Neural progenitor cell (in vitro differentiated cells): ENCODE measurements at regions not wholly inside any gene's neighbourhood (a gene's known extent, or its start where the extent isn't known, plus 50 kb on each side); places are given as distances from the start of the nearest gene placed in this dataset.

Experiments used
- DNase-seq: peaks from one replicate; pipeline ENCODE4 v3.0.0-alpha.2; 2016; ENCODE audit warnings: low spot score
- H2AFZ ChIP-seq: fragments of 200-600 bp; sonication (generic); replicated peaks from 2 replicates; pipeline ENCODE4 v1.6.1; 2016; ENCODE audit warnings: antibody characterized with exemption
- H3F3A ChIP-seq: fragments of 200-600 bp; sonication (generic); 2 replicates; pipeline ENCODE4 v1.6.1; 2016; ENCODE audit warnings: antibody characterized with exemption, low read depth
- H3K27ac ChIP-seq: fragments of 200-600 bp; sonication (generic); 2 replicates; pipeline ENCODE4 v1.5.1; 2016; ENCODE audit warnings: mild to moderate bottlenecking
- H3K27me3 ChIP-seq: fragments of 200-600 bp; sonication (generic); 2 replicates; pipeline ENCODE4 v1.6.1; 2016; ENCODE audit warnings: mild to moderate bottlenecking, moderate library complexity
- H3K36me3 ChIP-seq: fragments of 200-600 bp; sonication (generic); 2 replicates; pipeline ENCODE4 v1.5.1; 2016
- H3K4me1 ChIP-seq: fragments of 200-600 bp; sonication (generic); 2 replicates; pipeline ENCODE4 v1.6.1; 2016; ENCODE audit warnings: mixed run types
- H3K4me2 ChIP-seq: fragments of 200-600 bp; sonication (generic); 2 replicates; pipeline ENCODE4 v1.6.1; 2016
- H3K4me3 ChIP-seq: fragments of 200-600 bp; sonication (generic); 2 replicates; pipeline ENCODE4 v1.5.1; 2016
- H3K79me2 ChIP-seq: fragments of 200-600 bp; sonication (generic); 2 replicates; pipeline ENCODE4 v1.6.1; 2016; ENCODE audit warnings: low read depth
- H3K9ac ChIP-seq: fragments of 200-600 bp; sonication (generic); 2 replicates; pipeline ENCODE4 v1.6.1; 2016
- H3K9me3 ChIP-seq: fragments of 200-600 bp; sonication (generic); 2 replicates; pipeline ENCODE4 v1.5.1; 2016; ENCODE audit warnings: low read depth
- H4K20me1 ChIP-seq: fragments of 200-600 bp; sonication (generic); 2 replicates; pipeline ENCODE4 v1.6.1; 2016; ENCODE audit warnings: low read depth
- H3K27ac Mint-ChIP-seq: 3 replicates; pipeline ENCODE4 v1.8.0; 2021; ENCODE audit warnings: mixed read lengths
- H3K27me3 Mint-ChIP-seq: 2 replicates; pipeline ENCODE4 v1.8.0; 2022; ENCODE audit warnings: low read depth, mild to moderate bottlenecking, inconsistent platforms, moderate library complexity, mixed read lengths; ENCODE audit not compliant: insufficient read depth
- H3K36me3 Mint-ChIP-seq: 3 replicates; pipeline ENCODE4 v1.8.0; 2021; ENCODE audit warnings: mixed read lengths
- H3K4me1 Mint-ChIP-seq: 3 replicates; pipeline ENCODE4 v1.8.0; 2021; ENCODE audit warnings: mixed read lengths
- H3K4me3 Mint-ChIP-seq: 3 replicates; pipeline ENCODE4 v1.8.0; 2021; ENCODE audit warnings: mild to moderate bottlenecking, moderate library complexity, mixed read lengths
- H3K9me3 Mint-ChIP-seq: 3 replicates; pipeline ENCODE4 v1.8.0; 2020; ENCODE audit warnings: mixed read lengths
- EZH2 ChIP-seq: fragments of 200-600 bp; sonication (generic); IDR thresholded peaks from 2 replicates; pipeline ENCODE4 v1.6.1; 2017; ENCODE audit warnings: antibody characterized with exemption, mild to moderate bottlenecking, moderate library complexity
- EZH2phosphoT487 ChIP-seq: fragments of 200-600 bp; sonication (generic); IDR thresholded peaks from 2 replicates; pipeline ENCODE4 v1.6.1; 2017; ENCODE audit warnings: antibody characterized with exemption
- TF ChIP-seq, protein P1 (sequence below): fragments of 200-600 bp; sonication (generic); IDR thresholded peaks from 2 replicates; pipeline ENCODE4 v1.5.1; 2017; ENCODE audit warnings: antibody characterized with exemption, mild to moderate bottlenecking

DNA sequence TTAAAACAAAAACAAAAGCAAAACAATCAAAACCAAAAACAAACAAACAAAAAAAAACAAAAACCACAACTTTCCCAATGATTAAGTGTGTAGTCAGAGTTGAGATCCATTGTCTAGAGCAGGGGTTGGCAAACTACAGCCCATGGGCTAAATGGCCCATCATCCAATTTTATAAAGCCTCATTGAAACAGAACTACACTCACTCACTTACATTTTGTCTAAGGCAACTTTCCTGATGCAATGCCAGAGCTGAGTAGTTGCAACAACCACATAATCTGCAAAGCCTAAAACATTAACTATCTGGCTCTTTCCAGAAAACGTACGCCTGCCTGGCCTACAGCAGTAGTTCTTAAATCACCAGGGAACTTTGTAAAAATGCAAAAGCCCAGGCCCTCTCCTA lies 124.1 kb downstream of the SOX9 start:
- H3K4me3 Mint-ChIP-seq = no peak overlapping the region
- TF ChIP-seq, protein P1, sequence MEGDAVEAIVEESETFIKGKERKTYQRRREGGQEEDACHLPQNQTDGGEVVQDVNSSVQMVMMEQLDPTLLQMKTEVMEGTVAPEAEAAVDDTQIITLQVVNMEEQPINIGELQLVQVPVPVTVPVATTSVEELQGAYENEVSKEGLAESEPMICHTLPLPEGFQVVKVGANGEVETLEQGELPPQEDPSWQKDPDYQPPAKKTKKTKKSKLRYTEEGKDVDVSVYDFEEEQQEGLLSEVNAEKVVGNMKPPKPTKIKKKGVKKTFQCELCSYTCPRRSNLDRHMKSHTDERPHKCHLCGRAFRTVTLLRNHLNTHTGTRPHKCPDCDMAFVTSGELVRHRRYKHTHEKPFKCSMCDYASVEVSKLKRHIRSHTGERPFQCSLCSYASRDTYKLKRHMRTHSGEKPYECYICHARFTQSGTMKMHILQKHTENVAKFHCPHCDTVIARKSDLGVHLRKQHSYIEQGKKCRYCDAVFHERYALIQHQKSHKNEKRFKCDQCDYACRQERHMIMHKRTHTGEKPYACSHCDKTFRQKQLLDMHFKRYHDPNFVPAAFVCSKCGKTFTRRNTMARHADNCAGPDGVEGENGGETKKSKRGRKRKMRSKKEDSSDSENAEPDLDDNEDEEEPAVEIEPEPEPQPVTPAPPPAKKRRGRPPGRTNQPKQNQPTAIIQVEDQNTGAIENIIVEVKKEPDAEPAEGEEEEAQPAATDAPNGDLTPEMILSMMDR = no peak
- TF ChIP-seq EZH2phosphoT487 = no peak
- no peak overlapping the region for H3K4me2 ChIP-seq
- no peak overlapping the region for H3K4me3 ChIP-seq
- no peaks in the 10 kb centered on the region for H3K36me3 Mint-ChIP-seq
- no peaks in the 10 kb centered on the region for H3F3A ChIP-seq
- H3K9me3 ChIP-seq = no peaks in the 10 kb centered on the region
- H3K79me2 ChIP-seq = no peaks in the 10 kb centered on the region
- no peaks in the 10 kb centered on the region for H3K36me3 ChIP-seq
- H3K9ac ChIP-seq = no peak overlapping the region
- H3K4me1 ChIP-seq = peaks cover 5% of the 10 kb centered on the region
- no peaks in the 10 kb centered on the region for H4K20me1 ChIP-seq
- DNase-seq = no peak
- peaks cover 2% of the 10 kb centered on the region for H3K4me1 Mint-ChIP-seq
- peaks cover 5% of the 10 kb centered on the region for H3K27me3 Mint-ChIP-seq
- H3K27ac ChIP-seq = no peak overlapping the region
- H3K9me3 Mint-ChIP-seq = peaks cover 7% of the 10 kb centered on the region
- no peak overlapping the region for H2AFZ ChIP-seq
- no peaks in the 10 kb centered on the region for H3K27me3 ChIP-seq
- H3K27ac Mint-ChIP-seq = no peak overlapping the region

DNA sequence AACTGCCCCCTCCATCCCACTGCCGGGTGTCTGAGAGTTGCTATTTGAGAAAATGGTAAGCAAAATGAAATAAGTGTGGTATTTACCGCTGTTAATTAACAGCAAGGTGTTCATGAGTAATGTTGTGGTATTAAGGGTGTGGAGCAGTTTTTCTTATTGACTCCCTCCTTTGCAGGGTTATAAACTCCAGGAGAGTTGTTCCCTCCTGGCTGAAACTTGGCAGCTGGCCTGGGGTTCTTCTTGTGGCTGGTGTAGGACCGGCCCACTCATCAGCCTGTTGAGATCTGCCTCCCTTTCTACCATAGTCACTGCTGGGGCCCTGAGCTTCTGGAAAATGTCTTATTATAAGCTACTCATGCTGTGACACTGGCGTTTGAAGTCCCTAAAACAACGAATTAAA lies 128.6 kb downstream of the SOX9 start:
- no peaks in the 10 kb centered on the region for H3K36me3 ChIP-seq
- H3K79me2 ChIP-seq = no peaks in the 10 kb centered on the region
- H3F3A ChIP-seq = no peaks in the 10 kb centered on the region
- no peak overlapping the region for H3K9ac ChIP-seq
- no peaks in the 10 kb centered on the region for H4K20me1 ChIP-seq
- Mint-ChIP-seq H3K4me1 (no peaks in the 10 kb centered on the region), H3K27ac (no peak overlapping the region), H3K4me3 (no peak overlapping the region), H3K27me3 (peaks cover 6% of the 10 kb centered on the region), H3K36me3 (no peaks in the 10 kb centered on the region), H3K9me3 (peaks cover 2% of the 10 kb centered on the region)
- no peaks in the 10 kb centered on the region for H3K9me3 ChIP-seq
- TF ChIP-seq, protein P1 = no peak
- TF ChIP-seq EZH2 (no peak), EZH2phosphoT487 (no peak)
- no peaks in the 10 kb centered on the region for H3K27me3 ChIP-seq
- H3K4me1 ChIP-seq = peaks cover 5% of the 10 kb centered on the region
- no peak overlapping the region for H3K27ac ChIP-seq
- DNase-seq = no peak
- no peak overlapping the region for H2AFZ ChIP-seq
- no peak overlapping the region for H3K4me2 ChIP-seq
- H3K4me3 ChIP-seq = no peak overlapping the region

DNA sequence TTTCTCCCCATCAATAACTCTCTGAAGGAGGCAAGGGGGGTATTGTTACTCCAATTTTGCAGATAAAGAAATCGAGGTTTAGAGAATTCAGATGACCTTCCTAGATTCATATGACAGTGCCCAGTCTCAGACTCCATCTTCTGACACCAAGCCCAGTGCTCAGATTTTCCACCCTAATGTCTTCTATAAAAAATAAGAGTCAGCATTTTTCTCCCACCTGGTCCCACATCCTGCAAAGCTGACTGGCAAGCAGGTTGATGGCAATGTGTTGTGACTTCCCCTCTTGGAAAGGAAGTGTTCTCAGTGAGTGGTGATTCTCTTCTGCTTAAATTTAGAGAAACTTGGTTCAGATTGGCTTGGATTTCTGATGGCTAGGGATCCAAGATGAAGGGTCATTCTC lies 129.4 kb downstream of the SOX9 start:
- Histone ChIP-seq H3K79me2 (no peaks in the 10 kb centered on the region), H3K27me3 (no peaks in the 10 kb centered on the region), H3K4me2 (no peak overlapping the region), H2AFZ (no peak overlapping the region), H3K4me1 (peaks cover 4% of the 10 kb centered on the region), H3K9ac (no peak overlapping the region), H3K36me3 (no peaks in the 10 kb centered on the region), H3K9me3 (no peaks in the 10 kb centered on the region), H3K4me3 (no peak overlapping the region), H3F3A (no peaks in the 10 kb centered on the region), H4K20me1 (no peaks in the 10 kb centered on the region), H3K27ac (no peak overlapping the region)
- H3K4me1 Mint-ChIP-seq = no peaks in the 10 kb centered on the region
- H3K27ac Mint-ChIP-seq = no peak overlapping the region
- no peaks in the 10 kb centered on the region for H3K36me3 Mint-ChIP-seq
- TF ChIP-seq EZH2phosphoT487 (no peak), EZH2 (no peak)
- TF ChIP-seq, protein P1 = no peak
- H3K4me3 Mint-ChIP-seq = no peak overlapping the region
- H3K9me3 Mint-ChIP-seq = peaks cover 3% of the 10 kb centered on the region
- H3K27me3 Mint-ChIP-seq = peaks cover 6% of the 10 kb centered on the region
- DNase-seq = no peak

DNA sequence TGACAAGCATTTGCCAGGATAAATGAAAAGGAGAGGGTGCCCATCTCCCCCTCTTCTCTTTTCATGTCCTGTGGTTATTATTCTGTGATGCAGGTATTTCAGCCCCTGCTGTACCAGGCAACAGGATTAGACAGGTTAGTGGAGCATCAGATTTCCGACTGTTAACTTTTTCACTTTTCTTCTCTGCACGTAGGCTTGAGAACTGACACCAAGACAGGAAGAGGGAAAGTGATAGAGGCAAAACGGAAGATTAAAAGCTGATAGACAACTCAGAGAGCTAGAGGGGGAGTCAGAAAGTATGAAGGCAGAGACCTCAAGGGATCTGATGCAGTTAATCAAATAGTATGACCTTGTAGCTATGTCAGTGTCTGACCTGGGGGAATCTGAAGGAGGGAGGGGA lies 132.8 kb downstream of the SOX9 start:
- H3K36me3 Mint-ChIP-seq = no peaks in the 10 kb centered on the region
- Histone ChIP-seq H3K4me2 (no peak overlapping the region), H3K36me3 (no peaks in the 10 kb centered on the region), H3K79me2 (no peaks in the 10 kb centered on the region), H2AFZ (no peak overlapping the region), H3K9ac (no peak overlapping the region), H3K4me1 (peaks cover 7% of the 10 kb centered on the region), H3K27me3 (no peaks in the 10 kb centered on the region), H3K4me3 (no peak overlapping the region), H4K20me1 (no peaks in the 10 kb centered on the region), H3K27ac (no peak overlapping the region), H3K9me3 (no peaks in the 10 kb centered on the region), H3F3A (no peaks in the 10 kb centered on the region)
- peaks cover 6% of the 10 kb centered on the region for H3K27me3 Mint-ChIP-seq
- TF ChIP-seq, protein P1 = no peak
- TF ChIP-seq EZH2 = no peak
- TF ChIP-seq EZH2phosphoT487 = no peak
- no peak for DNase-seq
- H3K27ac Mint-ChIP-seq = no peak overlapping the region
- H3K4me3 Mint-ChIP-seq = no peak overlapping the region
- peaks cover 3% of the 10 kb centered on the region for H3K9me3 Mint-ChIP-seq
- H3K4me1 Mint-ChIP-seq = no peaks in the 10 kb centered on the region
